GM12878 (cell line): ENCODE measurements at regions not wholly inside any gene's neighbourhood (a gene's known extent, or its start where the extent isn't known, plus 50 kb on each side); places are given as distances from the start of the nearest gene placed in this dataset.

Source experiments
- CHD4 ChIP-seq: fragments of 200-600 bp; sonication (generic); IDR thresholded peaks from 2 replicates; pipeline ENCODE4 v1.6.1; 2016; ENCODE audit warnings: mild to moderate bottlenecking
- CTCF ChIP-seq, 3 experiments: IDR thresholded peaks in 2 of 3; conservative IDR thresholded peaks in 1 of 3; 2 replicates each; pipeline ENCODE4 v1.5.1; 2011; ENCODE audit warnings: low read depth in 3 of 3, low read length in 3 of 3, mild to moderate bottlenecking in 3 of 3, control low read depth in 2 of 3, moderate library complexity in 2 of 3, inconsistent platforms in 1 of 3, mixed read lengths in 1 of 3; ENCODE audit not compliant: control insufficient read depth in 2 of 3, insufficient read depth in 1 of 3; ENCODE audit errors: extremely low read depth in 1 of 3
- FOXM1 ChIP-seq: IDR thresholded peaks from 2 replicates; pipeline ENCODE4 v1.6.1; 2012; ENCODE audit warnings: low read depth, mild to moderate bottlenecking, inconsistent platforms, low read length, moderate library complexity
- IKZF1 ChIP-seq: fragments of 450-650 bp; conservative IDR thresholded peaks from 2 replicates; pipeline ENCODE4 v1.6.1; 2017; ENCODE audit warnings: antibody characterized with exemption, mild to moderate bottlenecking
- POLR2AphosphoS5 ChIP-seq: IDR thresholded peaks from 2 replicates; pipeline ENCODE4 v1.6.1; 2011; ENCODE audit warnings: mild to moderate bottlenecking, low read length, inconsistent platforms
- RFX5 ChIP-seq: IDR thresholded peaks from 2 replicates; pipeline ENCODE4 v1.6.1; 2011; ENCODE audit warnings: low read depth, low read length, improper control_type of control experiment
- ZBED1 ChIP-seq: IDR thresholded peaks from 2 replicates; pipeline ENCODE4 v1.6.1; 2016; ENCODE audit warnings: borderline replicate concordance

DNA sequence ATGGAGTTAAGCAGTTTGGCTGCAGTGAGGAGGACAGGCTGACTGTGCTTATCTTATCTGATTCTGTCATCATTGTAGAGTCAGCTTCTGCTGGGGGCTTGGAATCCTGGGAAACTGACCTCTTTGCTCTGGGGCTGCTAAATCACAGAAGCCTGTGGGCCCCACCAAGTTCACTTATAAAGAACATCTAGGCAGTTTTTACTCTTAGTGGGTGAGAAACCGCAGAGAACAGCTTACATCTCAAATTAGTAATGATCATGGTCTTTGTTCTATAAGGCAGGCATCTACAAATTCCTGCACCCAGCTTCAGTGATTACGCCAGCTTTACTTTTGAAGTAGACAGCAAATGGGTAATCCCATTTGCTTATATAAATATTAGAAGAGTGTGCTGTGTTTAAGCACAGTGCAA lies 75.7 kb downstream of the ZC3H11B start:
- TF ChIP-seq ZBED1 (no peak), RFX5 (no peak), CTCF (IDR thresholded peaks at IDR 0.05 in 2 of 3, conservative IDR thresholded peaks at IDR 0.05 in 1 of 3; ENCODE audit: control insufficient read depth in 2 of 3, extremely low read depth in 1 of 3, insufficient read depth in 1 of 3, low read depth in 3 of 3, low read length in 3 of 3) (no peak), FOXM1 (no peak), POLR2AphosphoS5 (no peak), CHD4 (no peak), IKZF1 (no peak)
